Right ventricle myocardium superior (tissue), 1 donor: ENCODE measurements at regions not wholly inside any gene's neighbourhood (a gene's known extent, or its start where the extent isn't known, plus 50 kb on each side); places are given as distances from the start of the nearest gene placed in this dataset.

Source experiments
- ATAC-seq: fragments of 200-7000 bp; cut with Tn5 transposase; one replicate; pipeline ENCODE4 v1.9.1; 2020; ENCODE audit warnings: mild to moderate bottlenecking; ENCODE audit not compliant: poor library complexity
- DNase-seq: peaks from one replicate; pipeline ENCODE4 v3.0.0-alpha.2; 2020
- intact Hi-C: fragments of 100-400 bp; cut with DNase I; formaldehyde crosslinking; loops from one replicate; pipeline ENCODE4 v1.11.2; 2022
- donor health status: DM: no; HTN: yes; CAD: no; lungs with severe emphysema.

DNA sequence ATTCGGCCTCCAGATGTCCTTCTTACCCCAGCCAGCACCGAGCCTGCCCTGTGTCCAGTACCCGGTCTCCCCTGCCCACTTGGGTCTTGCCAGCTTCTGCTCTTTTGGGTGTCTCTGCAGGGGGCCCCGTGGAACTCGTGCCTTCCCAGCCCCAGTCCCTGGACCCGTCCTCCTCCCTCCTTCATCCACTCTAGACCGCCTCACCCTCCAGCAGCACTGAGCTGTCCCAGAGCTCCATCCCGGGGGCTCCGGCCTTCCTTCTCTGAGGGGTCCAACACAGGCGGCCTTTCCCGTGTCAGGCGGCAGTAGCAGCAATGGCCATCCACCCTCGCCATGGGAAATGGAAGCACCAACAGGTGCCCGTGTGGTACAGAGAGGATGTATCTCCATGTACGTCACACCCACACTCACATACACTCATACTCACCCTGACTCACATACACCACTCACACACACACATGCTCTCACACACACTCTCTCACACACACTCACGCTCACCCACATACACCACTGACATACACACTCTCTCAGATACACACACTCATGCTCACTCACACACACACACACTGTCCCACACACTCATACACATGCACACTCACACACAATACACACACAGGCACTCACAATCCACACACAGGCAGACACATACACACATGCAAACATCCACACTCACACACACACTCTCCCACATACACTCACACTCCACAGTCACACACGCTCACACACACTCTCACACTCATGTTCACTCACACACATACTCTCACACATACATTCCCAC is 827.5 kb upstream of the SALL3 start:
- ATAC-seq (no peak), DNase-seq (no peak)
- intact Hi-C loops, result no loop called here

- ATAC-seq (no peak), DNase-seq (no peak)
- intact Hi-C loops, result no loop called here
Measured at GRCh38 chr18:78153362-78153761, 826.3 kb upstream of the SALL3 start.

DNA sequence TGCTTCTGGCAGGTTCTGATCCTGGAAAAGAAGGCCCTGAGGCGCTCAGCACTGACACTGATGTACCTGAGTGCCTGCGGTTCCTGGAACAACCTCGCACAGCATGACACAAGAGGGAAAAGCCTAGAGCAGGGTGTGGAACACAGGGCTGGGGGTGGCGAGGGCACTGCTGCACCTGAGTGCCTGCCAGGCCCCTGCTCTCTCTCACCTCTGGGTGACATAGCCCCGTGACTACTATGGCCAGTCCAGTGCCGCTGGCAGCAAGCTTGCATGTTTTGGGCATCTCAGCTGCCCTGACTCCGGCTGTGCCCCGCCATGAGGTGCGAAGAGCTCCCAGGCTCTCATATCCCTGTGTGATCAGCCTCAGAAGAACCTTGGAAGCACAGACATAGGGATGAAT is 825.2 kb upstream of the SALL3 start:
- intact Hi-C loops, result no loop called here
- ATAC-seq (no peak), DNase-seq (no peak)

DNA sequence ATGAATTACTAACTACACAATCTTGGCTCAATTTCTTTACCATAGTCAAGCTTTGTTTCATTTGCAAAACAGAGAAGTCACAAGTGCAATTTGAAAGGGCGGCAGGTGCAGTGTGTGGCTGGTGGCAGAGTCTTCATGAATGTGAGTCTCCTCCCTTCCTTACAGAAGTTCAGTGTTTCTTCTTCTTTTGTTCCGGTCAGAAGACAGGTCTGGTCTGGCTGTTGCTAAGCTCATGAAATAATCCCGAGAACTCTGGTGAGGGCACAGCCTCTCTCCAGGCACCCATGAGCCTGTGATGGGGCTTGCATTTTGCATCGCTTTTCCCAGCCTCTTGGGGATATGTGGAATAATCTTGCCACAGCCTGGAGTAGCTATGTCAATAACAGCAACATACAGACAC is 824.8 kb upstream of the SALL3 start:
- DNase-seq (no peak), ATAC-seq (no peak)
- intact Hi-C loops, result no loop called here

DNA sequence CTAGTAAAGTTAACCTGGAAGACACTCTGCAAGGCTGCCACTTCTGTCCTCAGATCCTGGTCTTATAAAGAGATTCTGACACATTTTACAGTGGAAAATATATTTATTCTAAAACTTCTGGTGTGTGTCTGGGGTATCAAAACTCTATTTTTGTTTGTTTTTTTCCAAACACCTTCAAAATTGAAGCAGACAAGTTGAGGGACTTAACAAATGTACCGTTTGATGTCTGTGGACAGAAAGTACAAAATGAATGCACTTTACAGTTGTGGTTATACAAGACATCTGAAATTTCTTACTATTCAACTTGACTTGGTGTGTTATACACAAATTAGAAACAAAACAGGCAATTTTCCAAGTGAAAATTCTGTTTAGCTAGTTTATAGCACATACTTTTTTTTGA is 823.2 kb upstream of the SALL3 start:
- intact Hi-C loops, result no loop called here
- DNase-seq (no peak), ATAC-seq (no peak)

DNA sequence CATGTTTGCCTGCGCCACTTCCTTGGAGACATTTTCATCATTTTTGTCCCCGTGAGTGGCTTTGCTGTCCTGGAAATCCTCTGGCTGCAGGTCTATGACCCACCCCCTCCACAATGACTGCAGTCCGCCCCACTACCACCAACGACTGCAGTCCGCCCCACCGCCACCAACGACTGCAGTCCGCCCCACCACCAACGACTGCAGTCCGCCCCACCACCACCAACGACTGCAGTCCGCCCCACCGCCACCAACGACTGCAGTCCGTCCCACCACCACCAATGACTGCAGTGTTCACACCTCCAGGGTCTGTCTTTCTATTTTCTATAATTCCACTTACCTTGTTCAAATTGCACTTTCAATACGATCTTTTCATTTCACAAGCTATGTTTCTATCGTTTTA is 820.7 kb upstream of the SALL3 start:
- intact Hi-C loops, result no loop called here
- no peak for ATAC-seq
- DNase-seq, result no peak

DNA sequence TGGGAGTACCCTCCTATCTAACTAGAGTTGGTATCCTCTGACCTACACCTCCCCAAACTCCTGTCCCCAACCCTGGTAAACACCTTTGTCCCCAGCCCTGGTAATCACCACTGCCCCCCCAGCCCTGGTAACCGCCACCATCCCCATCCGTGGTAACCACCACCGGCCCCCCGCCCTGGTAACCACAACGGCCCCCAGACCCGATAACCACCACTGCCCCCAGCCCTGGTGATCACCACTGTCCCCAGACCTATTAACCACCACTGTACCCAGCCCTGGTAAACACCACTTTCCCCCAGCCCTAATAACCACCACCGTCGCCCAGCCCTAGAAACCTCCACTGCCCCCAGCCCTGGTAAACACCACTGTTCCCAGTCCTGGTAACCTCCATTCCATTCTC is 820.2 kb upstream of the SALL3 start:
- intact Hi-C loops, result no loop called here
- DNase-seq (no peak), ATAC-seq (no peak)

DNA sequence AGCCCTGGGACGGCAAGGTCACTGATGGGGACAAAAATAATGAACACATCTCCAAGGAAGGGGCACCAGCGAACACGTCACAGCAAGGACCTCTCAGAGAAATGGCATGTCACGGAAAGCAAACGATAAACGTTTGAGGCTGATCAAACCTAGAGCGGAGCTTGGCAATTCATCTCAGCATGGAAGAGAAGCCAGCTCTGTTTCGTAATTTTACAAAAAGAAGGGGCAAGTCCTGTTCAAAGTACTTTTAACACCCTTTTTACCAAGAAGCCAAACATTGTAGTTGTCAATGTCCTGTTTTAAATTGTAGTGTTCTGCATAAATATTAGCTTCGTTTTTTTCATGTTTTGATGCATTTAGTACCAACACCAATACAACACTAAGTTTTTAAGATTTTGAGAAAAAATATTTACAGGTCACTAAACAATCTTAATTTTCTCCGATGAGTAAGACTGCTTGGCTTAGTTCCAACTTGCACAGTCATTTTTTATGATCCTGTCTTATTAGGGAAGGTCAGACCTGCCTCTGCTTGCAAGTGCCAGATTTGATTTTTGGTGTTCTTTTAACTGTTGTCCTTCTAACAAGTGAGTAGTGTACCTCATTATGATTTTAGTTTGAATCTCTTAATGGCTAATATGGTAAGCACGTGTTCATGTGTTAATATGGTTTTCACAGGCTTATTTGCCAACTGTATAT is 818.5 kb upstream of the SALL3 start:
- intact Hi-C loops, result no loop called here
- ATAC-seq, result no peak
- no peak for DNase-seq

- ATAC-seq, result no peak
- intact Hi-C loops, result no loop called here
- no peak for DNase-seq
Measured at GRCh38 chr18:78165525-78165924, 814.1 kb upstream of the SALL3 start.

- DNase-seq, result no peak
Measured at GRCh38 chr18:78168526-78168925, 811.1 kb upstream of the SALL3 start.

DNA sequence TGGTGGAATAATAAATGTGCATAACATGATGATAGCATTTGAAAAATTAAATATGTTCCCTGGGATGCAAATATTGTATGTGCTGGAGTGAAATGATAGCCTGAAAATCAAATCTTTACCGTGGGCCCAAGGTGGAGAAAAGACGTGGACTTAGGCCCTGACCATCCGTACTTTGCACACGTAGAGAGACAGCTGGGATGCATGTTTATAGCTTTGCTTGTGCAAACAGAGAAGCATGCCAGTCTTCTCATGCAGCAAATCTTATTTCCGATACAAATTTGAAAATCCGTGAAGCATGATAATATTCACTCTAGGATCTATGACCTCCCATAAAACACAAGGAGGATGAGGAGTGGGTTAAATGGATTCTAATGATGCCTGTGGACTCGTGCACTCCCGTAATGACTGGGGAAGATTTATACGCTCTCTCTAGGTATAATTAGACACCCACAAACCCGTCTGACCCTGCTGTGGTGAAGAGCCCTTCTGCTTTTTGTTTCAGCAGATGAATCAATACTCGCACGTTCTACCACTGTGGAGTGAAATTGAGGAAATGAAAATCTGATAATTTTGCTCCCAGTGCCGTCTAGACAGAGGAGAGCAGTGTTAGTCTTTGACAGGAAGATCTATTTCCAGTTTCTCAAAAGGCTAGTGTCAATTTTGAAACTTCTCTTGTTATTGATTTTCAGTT is 810.3 kb upstream of the SALL3 start:
- no peak for ATAC-seq
- no peak for DNase-seq
- intact Hi-C loops, result no loop called here

More at GRCh38 chr18:78168526-78168925, 811.1 kb upstream of the SALL3 start:
- no peak for ATAC-seq
- intact Hi-C loops, result no loop called here

- intact Hi-C loops, result no loop called here
- ATAC-seq (no peak), DNase-seq (no peak)
Measured at GRCh38 chr18:78171954-78172353, 807.7 kb upstream of the SALL3 start.

DNA sequence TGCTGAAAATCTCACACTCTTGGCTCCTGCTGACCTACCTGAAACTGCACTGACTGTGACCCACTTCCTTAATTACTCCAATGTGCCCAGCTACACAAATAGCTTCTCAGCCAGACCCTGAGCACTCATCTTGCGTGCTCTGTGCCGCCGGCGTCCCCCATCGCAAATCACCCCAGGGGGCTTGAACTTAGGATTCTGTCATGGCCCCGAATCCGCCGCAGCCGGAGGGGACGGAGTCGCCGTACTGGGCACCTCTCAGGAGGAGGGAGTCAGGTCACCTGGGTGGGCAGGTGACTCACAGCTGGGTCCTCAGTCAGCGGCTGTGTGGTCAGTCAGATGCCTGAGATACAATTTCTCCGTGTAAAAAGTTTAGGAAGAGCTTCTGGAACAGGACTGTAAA is 804.9 kb upstream of the SALL3 start:
- no peak for ATAC-seq
- intact Hi-C loops, result no loop called here

GRCh38 chr18:78178812-78179211 is 800.8 kb upstream of the SALL3 start:
- DNase-seq (no peak), ATAC-seq (no peak)
- intact Hi-C loops, result no loop called here

More for the DNA sequence above, 804.9 kb upstream of the SALL3 start:
- DNase-seq, result no peak

- intact Hi-C loops, result no loop called here
- no peak for DNase-seq
- ATAC-seq, result no peak
Measured at GRCh38 chr18:78180741-78181140, 798.9 kb upstream of the SALL3 start.

DNA sequence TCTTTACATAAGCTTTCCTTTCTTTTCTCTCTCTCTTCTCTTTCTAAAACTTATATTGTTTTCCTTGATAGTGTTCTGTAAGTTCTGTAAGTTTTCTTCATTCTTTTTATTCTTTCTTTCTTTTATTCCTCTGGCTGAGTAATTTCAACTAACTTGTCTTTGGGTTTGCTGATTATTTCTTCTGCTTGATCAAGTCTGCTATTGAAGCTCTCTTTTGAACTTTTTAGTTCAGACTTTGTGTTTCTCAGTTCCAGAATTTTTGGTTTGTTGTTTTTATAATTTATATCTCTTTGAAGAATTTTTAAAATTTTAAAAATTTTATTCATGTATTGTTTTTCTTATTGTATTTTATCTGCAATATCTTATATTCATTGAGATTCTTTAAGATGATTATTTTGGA is 795.8 kb upstream of the SALL3 start:
- intact Hi-C loops, result no loop called here
- DNase-seq (no peak), ATAC-seq (no peak)

DNA sequence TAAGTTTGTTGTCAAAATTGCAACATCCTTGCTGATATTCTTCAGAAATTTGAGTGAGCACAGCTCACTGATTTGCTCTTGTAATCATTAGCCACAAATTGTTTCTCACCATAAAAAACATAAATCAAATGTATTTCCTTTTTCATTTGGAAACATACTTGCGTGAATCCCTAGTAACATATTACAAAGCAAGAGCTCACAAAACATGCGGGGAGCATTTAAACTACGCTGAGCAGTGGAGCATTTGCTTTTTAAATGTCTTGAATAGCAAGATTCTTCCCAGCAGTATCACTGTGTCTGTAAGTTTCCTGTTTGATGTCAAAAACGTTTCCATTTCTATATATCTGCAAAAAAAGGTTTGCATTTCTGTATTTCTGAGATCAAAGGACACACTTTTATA is 788.3 kb upstream of the SALL3 start:
- intact Hi-C loops, result no loop called here
- no peak for ATAC-seq

DNA sequence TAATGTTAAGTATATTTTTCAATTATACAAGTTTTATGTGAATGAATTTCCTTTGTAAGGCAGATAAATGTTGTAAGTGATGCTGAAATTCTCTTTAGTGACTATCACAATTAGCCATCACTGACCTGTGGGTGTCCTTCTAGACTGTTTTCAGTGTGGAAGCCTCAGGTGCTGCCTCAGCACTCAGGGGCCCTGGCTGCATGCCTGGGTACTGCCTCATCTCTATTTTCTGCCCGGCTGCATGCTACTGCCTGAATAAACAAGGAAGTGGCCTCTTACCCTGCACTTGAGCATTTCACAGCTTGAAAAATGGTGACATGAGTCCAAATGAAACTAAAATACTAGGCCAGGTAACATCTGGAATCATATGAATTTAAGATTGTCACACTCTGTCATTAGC is 787.6 kb upstream of the SALL3 start:
- intact Hi-C loops, result no loop called here
- DNase-seq (no peak), ATAC-seq (no peak)

More for the DNA sequence above, 788.3 kb upstream of the SALL3 start:
- DNase-seq, result no peak

GRCh38 chr18:78196280-78196679 is 783.3 kb upstream of the SALL3 start:
- no peak for ATAC-seq
- no peak for DNase-seq
- intact Hi-C loops, result no loop called here

DNA sequence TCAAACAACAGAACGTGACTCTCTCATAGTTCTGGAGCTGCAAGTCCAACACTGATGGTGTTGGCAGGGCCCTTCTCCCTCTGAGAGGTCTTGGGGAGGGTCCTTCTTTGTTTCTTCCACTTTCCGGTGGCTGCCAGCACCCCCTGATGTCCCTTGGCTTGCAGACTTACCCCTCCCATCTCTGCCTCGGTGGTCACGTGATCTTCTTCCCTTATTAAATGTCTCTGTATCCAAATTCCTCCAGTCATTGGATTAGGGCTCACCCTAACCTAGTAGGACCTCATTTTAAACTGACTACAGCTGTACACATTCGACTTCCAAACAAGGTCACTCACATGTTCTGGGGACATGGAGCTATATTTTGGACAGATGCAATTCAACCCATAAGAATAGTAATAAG is 780.6 kb upstream of the SALL3 start:
- no peak for DNase-seq
- no peak for ATAC-seq
- intact Hi-C loops, result no loop called here
